GM23248 (cell line): ENCODE measurements at regions not wholly inside any gene's neighbourhood (a gene's known extent, or its start where the extent isn't known, plus 50 kb on each side); places are given as distances from the start of the nearest gene placed in this dataset.

Experiments used
- DNase-seq: peaks from one replicate; pipeline ENCODE4 v3.0.0-alpha.2; 2015
- H2AFZ ChIP-seq: fragments of 200-600 bp; sonication (generic); 2 replicates; pipeline ENCODE4 v1.6.1; 2016; ENCODE audit warnings: antibody characterized with exemption
- H3F3A ChIP-seq: fragments of 200-600 bp; sonication (generic); 2 replicates; pipeline ENCODE4 v1.6.1; 2016; ENCODE audit warnings: mild to moderate bottlenecking, antibody characterized with exemption, mixed run types; ENCODE audit not compliant: insufficient read depth
- H3K27ac ChIP-seq: fragments of 200-600 bp; sonication (generic); 2 replicates; pipeline ENCODE4 v1.5.1; 2016; ENCODE audit warnings: mild to moderate bottlenecking
- H3K27me3 ChIP-seq: fragments of 200-600 bp; sonication (generic); replicated peaks from 2 replicates; pipeline ENCODE4 v1.6.1; 2016; ENCODE audit warnings: mild to moderate bottlenecking; ENCODE audit not compliant: insufficient read depth
- H3K36me3 ChIP-seq: fragments of 200-600 bp; sonication (generic); 2 replicates; pipeline ENCODE4 v1.6.1; 2016; ENCODE audit warnings: low read depth, mild to moderate bottlenecking
- H3K4me1 ChIP-seq: fragments of 200-600 bp; sonication (generic); 2 replicates; pipeline ENCODE4 v1.6.1; 2016; ENCODE audit warnings: mild to moderate bottlenecking; ENCODE audit not compliant: insufficient read depth
- H3K4me2 ChIP-seq: fragments of 200-600 bp; sonication (generic); one replicate; pipeline ENCODE4 v1.6.1; 2016; ENCODE audit warnings: mild to moderate bottlenecking; ENCODE audit not compliant: unreplicated experiment
- H3K4me3 ChIP-seq: fragments of 200-600 bp; sonication (generic); 2 replicates; pipeline ENCODE4 v1.5.1; 2016; ENCODE audit warnings: mild to moderate bottlenecking
- H3K79me2 ChIP-seq: fragments of 200-600 bp; sonication (generic); 2 replicates; pipeline ENCODE4 v1.6.1; 2016; ENCODE audit warnings: mild to moderate bottlenecking; ENCODE audit not compliant: insufficient read depth
- H3K9ac ChIP-seq: fragments of 200-600 bp; sonication (generic); 2 replicates; pipeline ENCODE4 v1.6.1; 2016; ENCODE audit warnings: mild to moderate bottlenecking
- H3K9me2 ChIP-seq: fragments of 200-600 bp; sonication (generic); 2 replicates; pipeline ENCODE4 v1.6.1; 2016; ENCODE audit warnings: mixed run types, mild to moderate bottlenecking, moderate library complexity; ENCODE audit not compliant: insufficient read depth
- H3K9me3 ChIP-seq: fragments of 200-600 bp; sonication (generic); one replicate; pipeline ENCODE4 v1.6.1; 2017; ENCODE audit warnings: low read depth
- H4K20me1 ChIP-seq: fragments of 200-600 bp; sonication (generic); 2 replicates; pipeline ENCODE4 v1.6.0; 2016; ENCODE audit not compliant: insufficient read depth
- EZH2 ChIP-seq: fragments of 200-600 bp; sonication (generic); IDR thresholded peaks from 2 replicates; pipeline ENCODE4 v1.6.1; 2018; ENCODE audit warnings: antibody characterized with exemption, mild to moderate bottlenecking; ENCODE audit not compliant: insufficient read depth, poor library complexity, severe bottlenecking
- EZH2phosphoT487 ChIP-seq: fragments of 200-600 bp; sonication (generic); IDR thresholded peaks from 2 replicates; pipeline ENCODE4 v1.6.1; 2018; ENCODE audit warnings: antibody characterized with exemption, moderate library complexity, mild to moderate bottlenecking, low read depth; ENCODE audit not compliant: insufficient read depth
- WGBS, 2 experiments: methylation state at CpG; one replicate each; pipeline ENCODE4 v1.1.6; 2015 to 2017; ENCODE audit warnings: low lambda C conversion rate in 2 of 2, low coverage in 1 of 2; ENCODE audit errors: missing lambda C conversion rate in 2 of 2; 5-methylcytosine and 5-hydroxymethylcytosine counted together
- in situ Hi-C: fragments of 300-500 bp; cut with MboI; formaldehyde crosslinking; loops from 2 replicates; pipeline ENCODE4 v1.15.0; 2020

DNA sequence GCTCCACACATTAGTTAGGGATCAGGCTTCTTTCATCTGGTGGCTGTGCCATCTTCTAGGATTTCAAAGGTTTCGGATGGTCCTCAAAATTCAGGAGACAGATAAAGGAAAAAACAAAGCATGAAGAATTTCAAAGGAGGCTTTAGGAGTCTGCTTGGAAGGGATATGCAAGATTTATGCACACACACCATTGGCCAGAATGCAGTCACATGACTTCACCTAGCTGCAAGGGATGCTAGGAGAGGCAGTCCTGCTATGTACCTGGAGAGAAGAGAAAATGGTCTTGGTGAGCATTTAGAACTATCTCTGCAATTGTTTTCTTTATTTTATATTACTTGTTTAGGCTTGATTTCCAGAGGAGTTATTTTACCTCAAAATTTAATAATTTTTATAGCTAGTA, 174.6 kb downstream of the PCTP start:
- no peak for DNase-seq
- no peak for TF ChIP-seq EZH2
- TF ChIP-seq EZH2phosphoT487, result no peak
- in situ Hi-C loops, result no loop called here
- WGBS, 2 experiments, result 41 to 50% methylated on average over 1 of the region's 1 CpG
- Histone ChIP-seq H3K27me3 (no peaks in the 10 kb centered on the region), H3F3A (no peaks in the 10 kb centered on the region), H3K27ac (no peak overlapping the region), H3K4me3 (no peak overlapping the region), H3K4me2 (no peak overlapping the region), H3K4me1 (no peaks in the 10 kb centered on the region), H3K9me2 (no peaks in the 10 kb centered on the region; the same call in 1 of the 2 replicates), H4K20me1 (no peaks in the 10 kb centered on the region), H3K9ac (no peak overlapping the region), H2AFZ (no peak overlapping the region), H3K36me3 (no peaks in the 10 kb centered on the region), H3K9me3 (no peaks in the 10 kb centered on the region), H3K79me2 (no peaks in the 10 kb centered on the region)

DNA sequence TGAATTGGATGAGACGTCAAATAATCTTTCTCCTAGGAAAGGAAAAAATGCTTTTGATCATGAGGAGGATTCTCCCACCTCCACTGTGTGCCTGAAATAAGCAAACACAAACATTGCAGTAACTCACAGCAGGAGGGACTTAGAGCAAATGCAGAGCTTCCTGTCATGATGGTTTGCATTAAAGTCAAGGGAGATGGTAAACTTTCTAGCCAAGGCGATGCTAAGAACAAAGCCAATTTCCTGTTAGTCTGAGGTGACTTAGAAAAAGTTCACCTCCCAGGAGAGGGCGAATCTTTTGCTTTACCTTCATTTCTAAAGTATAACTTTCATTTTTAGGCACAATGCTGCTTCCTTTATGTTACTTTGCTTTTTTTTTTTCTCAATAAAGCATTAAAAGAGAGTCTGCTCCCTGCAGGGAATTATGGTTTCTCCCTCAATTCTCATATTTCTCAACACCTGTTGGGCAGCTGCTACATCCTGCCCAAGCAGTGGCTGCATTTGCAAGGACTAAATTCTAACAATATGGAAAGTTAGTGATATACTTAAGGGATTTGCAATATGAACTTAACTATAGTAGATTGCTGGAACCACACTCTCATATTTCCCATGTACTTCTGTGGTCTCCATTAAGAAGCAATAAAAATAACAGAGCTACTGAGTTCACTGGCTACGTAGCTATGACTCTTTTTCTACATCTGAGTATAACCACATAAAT, 175.6 kb downstream of the PCTP start:
- no peaks in the 10 kb centered on the region; the same call in 1 of the 2 replicates for H3K9me2 ChIP-seq
- H3K9me3 ChIP-seq, result no peaks in the 10 kb centered on the region
- no peak for TF ChIP-seq EZH2
- no peak for TF ChIP-seq EZH2phosphoT487
- DNase-seq, result no peak
- no peaks in the 10 kb centered on the region for H3F3A ChIP-seq
- H2AFZ ChIP-seq, result no peak overlapping the region
- H3K4me1 ChIP-seq, result no peaks in the 10 kb centered on the region
- H3K79me2 ChIP-seq, result no peaks in the 10 kb centered on the region
- no peak overlapping the region for H3K9ac ChIP-seq
- no peak overlapping the region for H3K4me2 ChIP-seq
- no peak overlapping the region for H3K4me3 ChIP-seq
- no peaks in the 10 kb centered on the region for H3K36me3 ChIP-seq
- no peaks in the 10 kb centered on the region for H3K27me3 ChIP-seq
- no peak overlapping the region for H3K27ac ChIP-seq
- WGBS, 2 experiments, result 6 to 8% methylated on average over 4 of the region's 4 CpGs
- in situ Hi-C loops, result no loop called here
- H4K20me1 ChIP-seq, result no peaks in the 10 kb centered on the region

DNA sequence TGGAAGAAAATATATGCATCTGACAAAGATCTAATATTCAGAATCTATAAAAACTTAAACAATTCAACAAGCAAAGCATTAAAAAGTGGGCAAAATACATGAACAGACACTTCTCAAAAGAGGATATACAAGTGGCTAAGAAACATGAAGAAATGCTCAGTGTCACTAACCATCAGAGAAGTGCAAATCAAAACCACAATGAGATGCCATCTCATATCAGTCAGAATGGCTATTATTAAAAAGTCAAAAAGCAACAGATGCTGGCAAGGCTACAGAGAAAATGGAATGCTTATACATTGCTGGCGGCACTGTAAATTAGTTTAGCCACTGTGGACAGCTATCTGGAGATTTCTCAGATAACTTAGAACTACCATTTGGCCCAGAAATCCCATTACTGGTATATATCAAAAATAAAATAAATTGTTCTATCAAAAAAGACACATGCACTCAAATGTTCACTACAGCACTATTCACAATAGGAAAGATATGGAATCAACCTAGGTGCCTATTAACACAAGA, 179.5 kb downstream of the PCTP start:
- Histone ChIP-seq H3K36me3 (no peaks in the 10 kb centered on the region), H3K4me2 (no peak overlapping the region), H3F3A (no peaks in the 10 kb centered on the region), H3K27me3 (no peaks in the 10 kb centered on the region), H2AFZ (no peak overlapping the region), H3K9me3 (no peaks in the 10 kb centered on the region), H3K9ac (no peak overlapping the region), H3K4me3 (no peak overlapping the region), H3K9me2 (no peaks in the 10 kb centered on the region; the same call in 1 of the 2 replicates), H3K4me1 (no peaks in the 10 kb centered on the region), H4K20me1 (no peaks in the 10 kb centered on the region), H3K27ac (no peak overlapping the region), H3K79me2 (no peaks in the 10 kb centered on the region)
- WGBS, 2 experiments, result 12 to 24% methylated on average over 1 of the region's 1 CpG
- in situ Hi-C loops, result no loop called here
- no peak for TF ChIP-seq EZH2phosphoT487
- no peak for TF ChIP-seq EZH2
- no peak for DNase-seq

DNA sequence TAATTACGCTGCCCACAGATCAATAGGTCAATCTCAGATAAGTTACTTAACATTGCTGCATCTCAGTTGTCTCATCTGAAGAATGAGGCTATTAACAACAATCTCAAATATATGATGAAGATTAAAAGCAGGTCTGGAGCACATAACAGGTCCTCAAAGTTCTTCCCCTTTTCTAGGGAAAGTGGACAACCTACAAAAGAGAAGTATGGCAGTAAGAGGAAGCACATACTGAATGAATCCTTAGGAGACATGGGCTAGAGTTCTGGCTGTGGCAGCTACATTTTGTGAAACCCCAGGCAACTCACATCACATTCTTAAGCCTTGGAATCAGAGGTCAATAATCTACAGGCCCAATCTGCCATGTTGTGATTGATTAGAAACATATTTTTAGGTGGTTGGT, 180.6 kb downstream of the PCTP start:
- no peaks in the 10 kb centered on the region for H4K20me1 ChIP-seq
- 7 to 20% methylated on average over 1 of the region's 1 CpG for WGBS, 2 experiments
- no peak overlapping the region for H3K4me2 ChIP-seq
- H3K79me2 ChIP-seq, result no peaks in the 10 kb centered on the region
- no peaks in the 10 kb centered on the region for H3K4me1 ChIP-seq
- H3F3A ChIP-seq, result no peaks in the 10 kb centered on the region
- no peak for DNase-seq
- TF ChIP-seq EZH2, result no peak
- no peak for TF ChIP-seq EZH2phosphoT487
- no peak overlapping the region for H3K9ac ChIP-seq
- H3K27ac ChIP-seq, result no peak overlapping the region
- H3K36me3 ChIP-seq, result no peaks in the 10 kb centered on the region
- in situ Hi-C loops, result no loop called here
- no peaks in the 10 kb centered on the region for H3K27me3 ChIP-seq
- H3K9me3 ChIP-seq, result no peaks in the 10 kb centered on the region
- H3K9me2 ChIP-seq, result no peaks in the 10 kb centered on the region; the same call in 1 of the 2 replicates
- no peak overlapping the region for H2AFZ ChIP-seq
- no peak overlapping the region for H3K4me3 ChIP-seq
